ENCODE measurements at regions not wholly inside any gene's neighbourhood (a gene's known extent, or its start where the extent isn't known, plus 50 kb on each side); places are given as distances from the start of the nearest gene placed in this dataset.

- H3K4me3 ChIP-seq: no peak overlapping the region
- no peak for TF ChIP-seq CTCF (IDR thresholded peaks at IDR 0.05)
- no peak overlapping the region for H3K27ac ChIP-seq
- ATAC-seq (no peak), FAIRE-seq (no peak), DNase-seq (no peak)
- no peaks in the 10 kb centered on the region for H3K4me1 ChIP-seq
- intact Hi-C loops (cut with DNase I): no loop called here
- H3K36me3 ChIP-seq: no peaks in the 10 kb centered on the region
- no peaks in the 10 kb centered on the region for H3K9me3 ChIP-seq
- whole genome bisulfite sequencing, 2 donors: 89 to 95% methylated on average over 1 of the region's 1 CpG
- H3K27me3 ChIP-seq: no peaks in the 10 kb centered on the region
Observed at GRCh38 chr3:144053121-144053520, 81.5 kb downstream of the DIPK2A start.

GRCh38 chr3:144054766-144055165 lies 83.1 kb downstream of the DIPK2A start:
- no peak overlapping the region for H3K27ac ChIP-seq
- ATAC-seq (no peak), DNase-seq (no peak), FAIRE-seq (no peak)
- intact Hi-C loops (cut with DNase I): no loop called here
- no peaks in the 10 kb centered on the region for H3K9me3 ChIP-seq
- H3K4me3 ChIP-seq: no peak overlapping the region
- H3K4me1 ChIP-seq: no peaks in the 10 kb centered on the region
- no peaks in the 10 kb centered on the region for H3K27me3 ChIP-seq
- no peak for TF ChIP-seq CTCF (IDR thresholded peaks at IDR 0.05)
- no peaks in the 10 kb centered on the region for H3K36me3 ChIP-seq

GRCh38 chr3:144055604-144056003 lies 84.0 kb downstream of the DIPK2A start:
- WGBS, 2 donors: 21 to 28% methylated on average over 1 of the region's 1 CpG
- intact Hi-C loops (cut with DNase I): no loop called here

GRCh38 chr3:144058713-144059112 lies 87.1 kb downstream of the DIPK2A start:
- TF ChIP-seq CTCF (IDR thresholded peaks at IDR 0.05): no peak
- Histone ChIP-seq H3K4me3 (no peak overlapping the region), H3K27ac (no peak overlapping the region), H3K4me1 (no peaks in the 10 kb centered on the region), H3K27me3 (no peaks in the 10 kb centered on the region), H3K9me3 (no peaks in the 10 kb centered on the region), H3K36me3 (no peaks in the 10 kb centered on the region)
- FAIRE-seq: no peak
- WGBS, 2 donors: 89 to 96% methylated on average over 6 of the region's 6 CpGs
- ATAC-seq: no peak
- intact Hi-C loops (cut with DNase I): no loop called here
- DNase-seq: no peak

More at GRCh38 chr3:144055604-144056003, 84.0 kb downstream of the DIPK2A start:
- Histone ChIP-seq H3K9me3 (no peaks in the 10 kb centered on the region), H3K36me3 (no peaks in the 10 kb centered on the region), H3K27me3 (no peaks in the 10 kb centered on the region), H3K4me3 (no peak overlapping the region), H3K27ac (no peak overlapping the region), H3K4me1 (no peaks in the 10 kb centered on the region)
- ATAC-seq (peak in 1 of 4 donors; percentile 65), DNase-seq (no peak), FAIRE-seq (no peak)
- no peak for TF ChIP-seq CTCF (IDR thresholded peaks at IDR 0.05)

- no peak for DNase-seq
- Histone ChIP-seq H3K4me1 (no peaks in the 10 kb centered on the region), H3K27me3 (no peaks in the 10 kb centered on the region), H3K9me3 (no peaks in the 10 kb centered on the region), H3K4me3 (no peak overlapping the region), H3K27ac (no peak overlapping the region), H3K36me3 (no peaks in the 10 kb centered on the region)
- intact Hi-C loops (cut with DNase I): no loop called here
- TF ChIP-seq CTCF (IDR thresholded peaks at IDR 0.05): no peak
- 57 to 63% methylated on average over 1 of the region's 1 CpG for WGBS, 2 donors
- ATAC-seq: no peak
- FAIRE-seq: no peak
Observed at GRCh38 chr3:144059481-144059880, 87.9 kb downstream of the DIPK2A start.
